ENCODE measurements at regions not wholly inside any gene's neighbourhood (a gene's known extent, or its start where the extent isn't known, plus 50 kb on each side); places are given as distances from the start of the nearest gene placed in this dataset.

DNA sequence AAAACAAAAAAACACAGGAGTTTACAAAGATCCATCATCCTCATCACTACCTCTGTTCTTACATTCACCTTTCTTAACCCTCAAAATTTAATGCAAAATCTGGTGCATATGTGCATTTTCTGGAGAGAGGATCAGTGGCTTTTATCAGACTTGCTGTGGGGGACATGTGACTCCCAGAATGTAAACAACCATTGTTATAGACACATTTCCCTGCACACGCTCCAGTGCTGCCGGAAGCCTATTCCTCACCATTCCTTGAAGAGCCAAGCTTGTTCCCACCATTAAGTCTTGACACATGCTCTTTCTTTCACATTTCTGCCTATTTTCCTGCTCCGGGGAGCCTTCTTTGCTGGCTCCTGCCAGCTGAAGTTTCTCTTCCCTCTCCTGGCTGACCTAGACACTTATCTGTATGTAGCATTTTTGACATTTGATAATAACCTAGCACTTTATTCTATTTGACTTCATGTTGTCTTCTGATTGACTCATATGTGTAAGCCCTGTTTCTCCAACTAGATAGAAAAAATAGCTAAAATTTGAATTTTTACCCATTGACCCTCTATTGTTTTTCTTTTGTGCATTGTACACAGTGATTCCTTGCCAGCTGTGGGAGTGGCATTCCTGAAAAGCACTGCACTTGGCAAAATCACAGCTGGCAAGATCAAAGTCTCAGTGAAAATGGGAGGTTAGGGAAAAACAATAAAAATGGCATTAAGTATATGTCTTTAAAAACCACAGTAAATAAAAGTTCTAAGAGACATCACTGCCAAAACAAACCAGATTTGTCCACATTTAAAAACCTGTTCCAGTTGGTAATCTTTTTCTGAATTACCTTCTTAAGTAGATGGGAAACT lies 76.8 kb upstream of the CIBAR2 start:
- no peak for DNase-seq

- no peak for DNase-seq
Observed at GRCh38 chr16:85190572-85190971, 78.3 kb upstream of the CIBAR2 start.

GRCh38 chr16:85191341-85191965 lies 79.2 kb upstream of the CIBAR2 start:
- no peak for DNase-seq

- DNase-seq = no peak
Observed at GRCh38 chr16:85192238-85193114, 80.2 kb upstream of the CIBAR2 start.

- no peak for DNase-seq
Observed at GRCh38 chr16:85193115-85193493, 80.8 kb upstream of the CIBAR2 start.

GRCh38 chr16:85193876-85194275 lies 81.6 kb upstream of the CIBAR2 start:
- DNase-seq = no peak

DNA sequence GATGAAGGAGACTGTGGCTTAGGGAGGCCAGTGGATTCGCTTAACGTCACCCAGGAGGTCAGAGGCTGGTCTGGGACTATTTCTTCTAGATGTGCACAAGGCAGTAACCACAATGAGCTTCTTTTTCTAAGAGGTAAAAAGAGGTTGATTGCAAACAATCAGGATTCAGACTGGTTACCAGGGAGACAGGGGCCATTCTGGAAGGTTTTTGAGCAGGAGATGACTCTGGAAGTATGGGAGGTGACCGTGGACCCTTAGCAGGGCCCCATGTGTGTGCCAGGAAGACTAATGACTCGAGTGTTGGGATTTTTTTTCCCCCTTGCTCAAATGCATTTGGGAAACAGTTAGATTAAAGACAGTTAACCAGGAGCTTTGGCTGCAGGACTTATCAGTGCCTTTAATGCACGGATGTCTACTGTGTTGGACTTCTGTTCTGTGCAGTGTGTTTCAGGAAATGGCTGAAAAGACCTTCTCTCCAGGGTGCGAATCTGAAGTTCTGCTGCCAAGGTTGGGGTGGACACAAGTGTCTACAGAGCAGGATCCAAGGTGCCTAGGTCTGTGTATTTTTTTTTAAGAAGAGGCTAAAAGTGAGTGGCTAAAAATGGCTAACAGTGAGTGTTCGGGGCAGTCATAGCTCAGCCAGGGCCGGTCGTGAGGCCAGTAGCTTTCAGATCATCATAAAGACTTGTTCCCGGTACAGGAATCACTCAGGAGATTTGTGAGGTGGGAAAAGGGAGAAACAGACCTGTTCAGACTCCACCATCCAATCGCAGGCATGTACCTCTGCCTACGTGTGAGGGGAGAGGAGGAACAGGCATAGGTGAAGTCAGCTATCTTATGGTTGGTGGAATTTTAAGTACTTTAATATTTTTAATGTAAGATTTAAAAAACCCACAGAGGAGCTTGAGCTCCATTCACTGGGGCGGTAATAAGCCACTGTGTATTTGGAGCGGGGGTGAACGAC lies 82.3 kb upstream of the CIBAR2 start:
- no peak for DNase-seq

DNA sequence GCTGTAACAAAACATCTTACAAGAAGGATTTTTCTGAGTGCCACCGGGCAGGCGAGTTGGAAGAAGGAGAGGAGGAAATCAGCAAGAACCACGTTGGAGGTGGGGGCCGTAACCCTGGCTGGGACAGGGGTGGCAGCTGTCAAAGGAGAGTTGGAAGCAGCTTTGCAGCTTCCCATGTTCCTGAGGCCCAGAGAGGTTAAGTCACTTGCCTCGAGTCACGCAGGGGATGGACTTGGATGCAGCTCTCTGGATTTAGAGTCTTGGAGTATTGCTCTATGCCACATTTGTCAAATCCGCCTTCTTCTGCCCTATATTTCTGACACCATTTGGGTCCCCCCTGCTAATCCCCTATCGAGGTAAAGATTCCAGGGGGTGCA lies 83.0 kb upstream of the CIBAR2 start:
- DNase-seq = no peak

GRCh38 chr16:85195900-85196772 lies 83.9 kb upstream of the CIBAR2 start:
- DNase-seq = peak; percentile 67

GRCh38 chr16:85196976-85197375 lies 84.7 kb upstream of the CIBAR2 start:
- no peak for DNase-seq

- DNase-seq = no peak
Observed at GRCh38 chr16:85197611-85198566, 85.6 kb upstream of the CIBAR2 start.

DNA sequence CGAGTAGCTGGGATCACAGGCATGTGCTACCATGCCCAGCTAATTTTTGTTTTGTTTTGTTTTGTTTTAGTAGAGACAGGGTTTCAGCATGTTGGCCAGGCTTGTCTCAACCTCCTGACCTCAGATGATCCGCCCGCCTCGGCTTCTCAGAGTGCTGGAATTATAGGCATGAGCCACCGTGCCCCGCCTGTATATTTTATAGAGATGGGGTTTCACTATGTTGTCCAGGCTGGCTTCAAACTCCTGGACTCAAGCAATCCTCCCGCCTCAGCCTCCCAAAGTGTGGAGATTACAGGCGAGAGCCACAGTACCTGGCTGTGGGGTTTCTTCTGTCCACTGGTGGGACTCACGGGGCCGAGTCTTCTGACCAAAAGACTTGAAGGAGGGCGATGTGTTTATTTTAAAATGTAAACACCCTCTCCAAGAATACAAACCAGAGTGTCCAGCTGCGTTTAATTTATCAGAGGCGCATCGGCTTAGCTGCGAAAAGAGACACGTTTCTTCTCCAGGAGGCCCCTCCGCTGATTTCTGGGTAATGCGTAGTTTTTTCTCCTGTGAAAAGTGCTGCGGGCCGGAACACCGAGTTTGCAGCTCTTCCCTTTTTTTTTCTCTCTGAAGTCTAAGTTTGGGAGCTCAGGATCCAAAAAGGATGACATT lies 86.9 kb upstream of the CIBAR2 start:
- no peak for DNase-seq

DNA sequence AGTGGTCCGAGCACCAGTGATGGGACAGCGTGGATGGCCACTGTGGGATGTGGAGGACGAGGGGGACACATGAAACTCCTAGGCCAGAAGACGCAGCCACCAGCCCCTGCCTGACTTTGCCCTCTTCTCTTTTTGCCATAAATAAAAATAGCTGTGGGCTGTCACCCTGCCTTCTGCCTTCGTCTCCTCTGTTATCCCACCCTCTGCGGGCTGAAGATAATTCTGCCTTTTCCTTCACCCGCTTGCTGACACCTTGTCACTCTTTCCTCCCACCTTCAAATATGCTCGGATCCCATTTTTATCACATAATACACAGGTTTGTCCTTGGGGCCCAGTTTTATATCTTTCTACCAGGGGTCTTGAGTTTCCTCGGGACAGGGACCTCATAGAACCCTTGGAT lies 87.6 kb upstream of the CIBAR2 start:
- no peak for DNase-seq

DNA sequence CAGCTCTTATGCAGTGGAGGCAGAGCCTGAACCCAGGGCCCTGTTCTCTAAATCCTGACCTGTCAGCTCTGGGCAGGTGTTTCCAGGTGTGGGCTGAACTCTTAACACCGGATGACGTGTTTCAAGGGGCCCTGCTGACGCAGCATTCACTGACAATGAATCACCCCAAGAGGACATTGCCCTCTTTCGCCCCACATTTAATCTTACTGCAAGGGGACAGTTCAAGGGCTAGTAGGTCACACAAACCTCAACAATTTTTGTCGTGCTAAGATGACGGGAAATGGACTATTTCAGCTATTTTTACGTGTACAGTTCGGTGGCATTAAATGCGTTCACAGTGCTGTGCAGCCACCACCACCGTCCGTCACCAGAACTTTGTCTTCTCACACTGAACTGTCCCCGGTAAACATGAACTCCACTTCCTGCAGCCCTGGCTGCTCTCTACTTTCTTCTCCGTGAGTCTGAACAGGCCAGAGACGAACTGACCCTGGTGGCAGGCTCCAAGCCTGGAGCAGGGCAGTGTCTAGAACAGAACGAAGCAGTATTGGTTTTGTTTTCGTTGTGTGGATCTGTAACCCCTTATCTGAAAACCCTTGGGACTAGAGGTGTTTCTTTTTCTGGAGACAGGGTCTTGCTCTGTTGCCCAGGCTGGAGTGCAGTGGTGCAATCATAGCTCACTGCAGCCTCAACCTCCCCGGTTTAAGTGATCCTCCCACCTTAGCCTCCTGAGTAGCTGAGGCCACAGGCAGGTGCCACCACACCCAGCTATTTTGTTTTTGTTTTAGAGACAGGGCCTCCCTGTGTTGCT lies 88.4 kb upstream of the CIBAR2 start:
- no peak for DNase-seq

DNA sequence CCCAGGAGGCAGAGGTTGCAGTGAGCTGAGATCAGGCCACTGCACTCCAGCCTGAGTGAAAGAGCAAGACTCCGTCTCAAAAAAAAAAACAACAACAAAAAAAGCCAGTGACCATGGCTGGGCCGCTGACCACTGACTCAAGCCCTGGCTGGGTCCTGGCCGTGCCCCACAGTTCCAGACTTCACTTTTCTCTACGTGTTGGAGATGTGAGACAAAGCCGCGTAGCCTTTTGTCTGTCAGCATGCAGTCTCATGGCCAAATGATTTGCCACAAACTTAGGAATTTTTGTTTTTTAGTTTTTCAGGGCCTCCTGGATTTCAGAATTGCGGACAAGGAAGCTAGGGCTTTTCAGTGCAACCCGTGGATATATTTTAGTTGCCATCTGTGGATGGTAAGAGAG lies 89.3 kb upstream of the CIBAR2 start:
- DNase-seq = peak; percentile 38

GRCh38 chr16:85202051-85202601 lies 89.9 kb upstream of the CIBAR2 start:
- DNase-seq = no peak

DNA sequence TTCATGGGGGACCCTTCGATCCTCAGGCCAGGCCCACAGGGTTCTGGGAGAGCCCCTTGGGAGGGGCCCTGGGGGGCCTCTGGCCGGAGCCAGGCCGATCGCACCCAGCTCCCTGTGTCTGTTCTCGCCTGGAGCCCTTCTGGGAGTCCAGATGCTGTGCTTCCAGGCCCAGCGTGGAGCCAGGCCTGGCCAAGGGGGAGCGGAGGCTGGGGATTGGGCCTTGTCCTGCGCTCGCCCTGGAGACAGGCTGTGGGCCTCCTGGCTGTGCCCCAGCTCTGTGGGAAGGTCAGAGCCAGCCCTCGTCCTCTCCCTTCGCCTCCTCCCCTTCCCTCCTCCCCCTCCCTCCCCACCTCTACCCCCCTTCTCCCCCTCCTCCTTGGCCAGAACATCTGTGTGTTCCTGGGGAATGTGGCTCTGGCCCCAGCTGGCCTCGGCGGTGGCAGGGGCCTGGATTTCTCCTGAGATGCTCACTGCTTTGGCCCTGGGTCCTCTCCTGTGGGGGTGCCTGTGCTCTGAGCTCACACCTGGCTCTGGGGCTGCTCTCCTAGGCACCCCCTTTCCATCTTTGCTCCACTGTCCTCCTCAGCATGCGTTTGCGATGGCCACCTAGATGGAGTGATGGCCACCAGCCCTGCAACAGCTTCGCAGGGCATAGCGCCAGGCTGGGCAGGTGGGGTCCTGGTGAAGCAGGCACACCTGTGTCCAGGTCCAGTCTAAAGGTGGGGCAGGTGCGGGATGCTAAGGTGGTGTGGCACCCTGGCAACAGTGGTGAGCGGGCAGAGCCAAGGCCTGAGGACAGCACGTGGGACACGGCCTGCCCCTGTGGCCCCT lies 90.6 kb upstream of the CIBAR2 start:
- peak; percentile 94 for DNase-seq
